Tibial artery (tissue), 4 donors: ENCODE measurements at regions not wholly inside any gene's neighbourhood (a gene's known extent, or its start where the extent isn't known, plus 50 kb on each side); places are given as distances from the start of the nearest gene placed in this dataset.

Experiments
- DNase-seq, 2 donors: peaks; one replicate each; pipeline ENCODE4 v3.0.0-alpha.2; 2019
- H3K27ac ChIP-seq, 2 donors: fragments of 200-600 bp; sonication (generic) in 1 of 2; 1 replicate in 1 of 2; 2 replicates in 1 of 2; pipeline ENCODE4 v1.5.1; 2018 to 2019; ENCODE audit warnings: mild to moderate bottlenecking in 1 of 2
- H3K27me3 ChIP-seq, 2 donors: fragments of 200-600 bp; sonication (generic) in 1 of 2; one replicate each; pipeline versions ENCODE4 v1.5.1 to v1.6.0; 2016 to 2019
- H3K36me3 ChIP-seq, 3 donors: fragments of 200-600 bp; sonication (generic) in 2 of 3; one replicate each; pipeline ENCODE4 v1.5.1; 2016 to 2019; ENCODE audit warnings: mild to moderate bottlenecking in 2 of 3
- H3K4me1 ChIP-seq, 4 donors: fragments of 200-600 bp; sonication (generic) in 2 of 4; 1 replicate in 3 of 4; 2 replicates in 1 of 4; pipeline ENCODE4 v1.5.1; 2016 to 2019
- H3K4me3 ChIP-seq, 2 donors: fragments of 200-600 bp; sonication (generic) in 1 of 2; 1 replicate in 1 of 2; 2 replicates in 1 of 2; pipeline ENCODE4 v1.5.1; 2018 to 2019; ENCODE audit warnings: mild to moderate bottlenecking in 2 of 2
- H3K9me3 ChIP-seq, 3 donors: fragments of 200-600 bp; sonication (generic) in 1 of 3; one replicate each; pipeline ENCODE4 v1.5.1; 2016 to 2019
- intact Hi-C: fragments of 100-400 bp; cut with DNase I; formaldehyde crosslinking; loops from one replicate; pipeline ENCODE4 v1.15.0; 2023; ENCODE audit warnings: low total_unique reads
- TF ChIP-seq, protein P1 (sequence below), 2 experiments: fragments of 200-600 bp in 1 of 2; fragments of 450-650 bp in 1 of 2; IDR thresholded peaks; one replicate each; pipeline ENCODE4 v1.5.1; 2017 to 2019; ENCODE audit warnings: antibody characterized with exemption in 2 of 2, mild to moderate bottlenecking in 1 of 2, moderate library complexity in 1 of 2

DNA sequence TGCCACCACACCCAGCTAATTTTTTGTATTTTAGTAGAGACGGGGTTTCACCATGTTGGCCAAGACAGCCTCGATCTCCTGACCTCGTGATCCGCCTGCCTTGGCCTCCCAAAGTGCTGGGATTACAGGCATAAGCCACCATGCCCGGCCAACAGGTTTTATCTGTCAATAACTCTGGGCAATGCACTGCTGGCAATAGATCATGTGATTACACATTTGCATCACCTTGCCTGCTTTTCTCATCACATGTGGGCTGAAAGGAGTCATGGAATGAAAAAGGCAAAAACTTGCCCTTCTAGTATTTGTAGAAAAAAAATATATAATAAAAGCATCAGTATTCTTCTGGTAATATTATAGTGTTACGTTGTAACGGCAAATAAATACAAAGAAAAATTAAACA is 164.5 kb downstream of the NHLRC3 start:
- intact Hi-C loops: no loop called here
- no peak overlapping the region for H3K27ac ChIP-seq
- TF ChIP-seq, protein P1, sequence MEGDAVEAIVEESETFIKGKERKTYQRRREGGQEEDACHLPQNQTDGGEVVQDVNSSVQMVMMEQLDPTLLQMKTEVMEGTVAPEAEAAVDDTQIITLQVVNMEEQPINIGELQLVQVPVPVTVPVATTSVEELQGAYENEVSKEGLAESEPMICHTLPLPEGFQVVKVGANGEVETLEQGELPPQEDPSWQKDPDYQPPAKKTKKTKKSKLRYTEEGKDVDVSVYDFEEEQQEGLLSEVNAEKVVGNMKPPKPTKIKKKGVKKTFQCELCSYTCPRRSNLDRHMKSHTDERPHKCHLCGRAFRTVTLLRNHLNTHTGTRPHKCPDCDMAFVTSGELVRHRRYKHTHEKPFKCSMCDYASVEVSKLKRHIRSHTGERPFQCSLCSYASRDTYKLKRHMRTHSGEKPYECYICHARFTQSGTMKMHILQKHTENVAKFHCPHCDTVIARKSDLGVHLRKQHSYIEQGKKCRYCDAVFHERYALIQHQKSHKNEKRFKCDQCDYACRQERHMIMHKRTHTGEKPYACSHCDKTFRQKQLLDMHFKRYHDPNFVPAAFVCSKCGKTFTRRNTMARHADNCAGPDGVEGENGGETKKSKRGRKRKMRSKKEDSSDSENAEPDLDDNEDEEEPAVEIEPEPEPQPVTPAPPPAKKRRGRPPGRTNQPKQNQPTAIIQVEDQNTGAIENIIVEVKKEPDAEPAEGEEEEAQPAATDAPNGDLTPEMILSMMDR (IDR thresholded peaks at IDR 0.05): no peak

DNA sequence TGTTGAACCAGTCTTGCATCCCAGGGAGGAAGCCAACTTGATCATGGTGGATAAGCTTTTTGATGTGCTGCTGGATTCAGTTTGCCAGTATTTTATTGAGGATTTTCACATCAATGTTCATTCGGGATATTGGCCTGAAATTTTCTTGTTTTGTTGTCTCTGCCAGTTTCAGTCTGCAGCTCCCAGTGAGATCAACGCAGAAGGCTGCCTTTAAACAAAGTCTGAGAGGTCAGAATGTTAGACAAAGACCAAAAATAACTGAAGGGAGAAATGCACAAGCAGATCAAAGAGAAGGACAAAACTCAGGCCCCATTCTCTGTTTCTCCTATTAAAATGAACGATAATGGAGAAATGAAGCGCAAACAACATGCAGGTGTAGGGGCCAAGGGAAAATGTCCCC is 170.4 kb downstream of the NHLRC3 start:
- TF ChIP-seq, protein P1 (IDR thresholded peaks at IDR 0.05): no peak
- Histone ChIP-seq H3K9me3 (no peaks in the 10 kb centered on the region), H3K27ac (peak overlapping the region in 1 of 2 donors; percentile 77), H3K36me3 (no peaks in the 10 kb centered on the region), H3K27me3 (no peaks in the 10 kb centered on the region), H3K4me3 (no peak overlapping the region), H3K4me1 (peaks cover 0 to 39% (median 12%) of the 10 kb centered on the region in 4 donors)
- intact Hi-C loops: no loop called here
- no peak for DNase-seq

More for the DNA sequence above, 164.5 kb downstream of the NHLRC3 start:
- H3K27me3 ChIP-seq: no peaks in the 10 kb centered on the region
- no peaks in the 10 kb centered on the region for H3K9me3 ChIP-seq
- no peak for DNase-seq
- H3K36me3 ChIP-seq: no peaks in the 10 kb centered on the region
- H3K4me1 ChIP-seq: peaks cover 0 to 15% (median 4%) of the 10 kb centered on the region in 4 donors
- H3K4me3 ChIP-seq: no peak overlapping the region

DNA sequence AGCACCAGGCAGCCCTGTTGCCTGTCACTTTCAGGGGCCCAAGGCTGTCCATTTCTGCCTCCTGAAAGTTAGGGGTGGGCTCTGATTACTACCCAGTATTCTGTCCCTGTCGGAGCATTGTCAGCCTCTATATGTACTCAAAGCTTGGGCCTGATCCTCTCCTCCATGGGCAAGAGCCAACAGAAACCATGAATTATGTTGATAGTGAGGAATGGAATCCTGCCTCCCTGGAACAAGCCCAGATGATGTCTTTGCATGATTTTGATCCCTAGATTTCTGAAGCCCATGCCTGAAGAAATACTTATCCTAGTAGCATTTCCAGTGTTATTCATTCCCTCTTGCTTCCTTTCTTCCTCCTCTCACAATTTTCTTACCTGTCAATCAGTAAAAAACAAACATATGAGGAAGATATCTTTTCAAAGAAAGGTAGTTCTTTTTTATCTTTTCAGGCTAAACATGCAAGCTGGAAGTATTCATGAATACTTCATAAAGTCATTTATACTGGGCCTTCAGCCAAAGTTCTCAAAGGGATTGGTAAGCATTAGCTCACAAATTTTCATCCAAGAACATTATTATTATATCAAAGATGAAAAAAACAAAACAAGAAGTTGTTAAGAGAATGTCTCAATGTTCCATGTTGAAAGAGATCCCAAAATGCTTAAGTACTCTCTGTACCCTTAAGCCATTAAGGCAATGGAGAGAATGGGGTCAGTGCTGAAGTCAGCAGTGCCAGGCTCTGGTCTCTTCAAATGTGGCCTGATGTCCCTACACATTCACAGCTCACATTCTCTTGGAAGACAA is 171.7 kb downstream of the NHLRC3 start:
- intact Hi-C loops: no loop called here
- H3K27me3 ChIP-seq: no peaks in the 10 kb centered on the region
- TF ChIP-seq, protein P1 (IDR thresholded peaks at IDR 0.05): no peak
- H3K27ac ChIP-seq: peak overlapping the region; percentile 31 to 77
- H3K36me3 ChIP-seq: no peaks in the 10 kb centered on the region
- H3K4me3 ChIP-seq: no peak overlapping the region
- DNase-seq: no peak
- peaks cover 0 to 35% (median 12%) of the 10 kb centered on the region in 4 donors for H3K4me1 ChIP-seq
- no peaks in the 10 kb centered on the region for H3K9me3 ChIP-seq

DNA sequence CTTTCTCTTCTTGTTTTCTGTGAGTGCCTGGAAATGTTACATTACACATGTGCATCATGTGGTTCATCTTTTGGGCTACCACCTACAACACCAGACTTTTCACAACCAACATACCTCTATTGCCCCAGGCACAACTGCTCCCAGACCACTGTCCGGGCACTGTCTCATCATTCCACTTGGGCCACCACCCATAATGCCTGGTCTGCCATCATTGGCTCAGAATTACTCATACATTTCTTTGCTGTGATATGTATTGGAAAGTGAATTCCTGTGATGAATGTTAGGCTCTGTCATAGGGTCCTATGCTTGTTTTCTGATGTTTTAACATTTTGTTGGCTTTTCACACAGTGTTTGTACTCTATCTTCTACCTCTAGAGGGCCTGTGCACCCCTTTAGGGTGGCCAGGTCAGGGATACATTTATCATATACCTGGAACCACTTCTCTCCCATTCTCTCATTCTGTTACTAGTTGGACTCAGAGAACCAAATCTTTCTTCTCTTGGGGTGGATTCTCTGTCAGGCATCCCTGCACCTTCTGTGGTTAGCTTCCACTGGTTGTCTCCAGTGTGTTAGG is 172.8 kb downstream of the NHLRC3 start:
- Histone ChIP-seq H3K36me3 (no peaks in the 10 kb centered on the region), H3K27ac (peak overlapping the region; percentile 31 to 77)

DNA sequence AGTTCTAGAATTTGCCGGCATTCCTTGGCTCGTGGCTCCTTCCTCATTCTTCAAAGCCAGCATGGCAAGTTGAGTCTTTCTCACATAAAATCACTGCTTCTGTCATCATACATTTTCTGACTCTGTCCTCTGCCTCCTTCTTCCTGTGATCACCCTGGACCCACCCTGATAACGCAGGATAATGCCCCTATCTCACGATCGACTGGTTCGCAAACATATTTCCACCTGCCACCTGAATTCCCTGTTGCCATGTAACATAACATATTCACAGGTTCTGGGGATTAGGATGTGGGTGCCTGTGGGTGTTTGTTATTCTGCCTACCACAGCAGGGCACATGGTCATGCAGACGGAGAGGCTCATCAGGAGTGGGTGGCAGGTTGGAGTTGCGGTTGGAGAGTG is 177.7 kb downstream of the NHLRC3 start:
- Histone ChIP-seq H3K4me3 (no peak overlapping the region), H3K27me3 (no peaks in the 10 kb centered on the region), H3K36me3 (no peaks in the 10 kb centered on the region), H3K27ac (no peak overlapping the region), H3K9me3 (no peaks in the 10 kb centered on the region), H3K4me1 (peaks cover 0 to 5% (median 2%) of the 10 kb centered on the region in 4 donors)
- TF ChIP-seq, protein P1 (IDR thresholded peaks at IDR 0.05): no peak
- intact Hi-C loops: no loop called here
- DNase-seq: no peak

More for the DNA sequence above, 172.8 kb downstream of the NHLRC3 start:
- H3K9me3 ChIP-seq: no peaks in the 10 kb centered on the region
- no peak overlapping the region for H3K4me3 ChIP-seq
- intact Hi-C loops: no loop called here
- TF ChIP-seq, protein P1 (IDR thresholded peaks at IDR 0.05): no peak
- DNase-seq: no peak
- no peaks in the 10 kb centered on the region for H3K27me3 ChIP-seq
- peaks cover 0 to 28% (median 12%) of the 10 kb centered on the region in 4 donors for H3K4me1 ChIP-seq
